NCI-H510A (cell line): ENCODE measurements at regions not wholly inside any gene's neighbourhood (a gene's known extent, or its start where the extent isn't known, plus 50 kb on each side); places are given as distances from the start of the nearest gene placed in this dataset.
"Not testable (repeated sequence)": the region's sequence is repeated elsewhere in the genome, so short reads cannot be mapped to it uniquely, and the experiment has no call there.

Experiments
- DNase-seq: peaks from one replicate; lab custom pipeline; 2025; lab: John Stamatoyannopoulos, UW

DNA sequence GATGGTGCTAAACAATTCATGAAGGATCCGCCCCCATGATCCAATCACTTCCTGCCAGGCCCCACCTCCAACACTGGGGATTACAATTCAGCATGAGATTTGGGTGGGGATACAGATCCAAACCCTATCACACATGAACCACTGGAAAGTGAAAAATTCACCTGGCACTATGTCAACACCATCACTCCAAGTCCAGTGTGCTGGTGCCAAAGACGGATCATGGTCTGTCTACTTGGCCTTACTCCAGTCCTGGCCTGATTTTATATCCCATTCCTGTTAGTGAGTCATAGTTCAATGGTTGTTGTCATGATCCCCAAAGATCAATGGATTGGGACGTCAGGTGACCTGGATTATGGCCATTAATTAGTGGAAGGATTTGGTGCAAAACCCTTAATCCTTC lies 147.4 kb upstream of the RPS23 start:
- no peak for DNase-seq

- no peak for DNase-seq
Observed at GRCh38 chr5:82424211-82424610, 146.1 kb upstream of the RPS23 start.

GRCh38 chr5:82422751-82423181 lies 144.6 kb upstream of the RPS23 start:
- DNase-seq = no peak

- no peak for DNase-seq
Observed at GRCh38 chr5:82422001-82422740, 144.0 kb upstream of the RPS23 start.

GRCh38 chr5:82421119-82421518 lies 143.0 kb upstream of the RPS23 start:
- DNase-seq = no peak

- not testable (repeated sequence) for DNase-seq
Observed at GRCh38 chr5:82420524-82420923, 142.4 kb upstream of the RPS23 start.

DNA sequence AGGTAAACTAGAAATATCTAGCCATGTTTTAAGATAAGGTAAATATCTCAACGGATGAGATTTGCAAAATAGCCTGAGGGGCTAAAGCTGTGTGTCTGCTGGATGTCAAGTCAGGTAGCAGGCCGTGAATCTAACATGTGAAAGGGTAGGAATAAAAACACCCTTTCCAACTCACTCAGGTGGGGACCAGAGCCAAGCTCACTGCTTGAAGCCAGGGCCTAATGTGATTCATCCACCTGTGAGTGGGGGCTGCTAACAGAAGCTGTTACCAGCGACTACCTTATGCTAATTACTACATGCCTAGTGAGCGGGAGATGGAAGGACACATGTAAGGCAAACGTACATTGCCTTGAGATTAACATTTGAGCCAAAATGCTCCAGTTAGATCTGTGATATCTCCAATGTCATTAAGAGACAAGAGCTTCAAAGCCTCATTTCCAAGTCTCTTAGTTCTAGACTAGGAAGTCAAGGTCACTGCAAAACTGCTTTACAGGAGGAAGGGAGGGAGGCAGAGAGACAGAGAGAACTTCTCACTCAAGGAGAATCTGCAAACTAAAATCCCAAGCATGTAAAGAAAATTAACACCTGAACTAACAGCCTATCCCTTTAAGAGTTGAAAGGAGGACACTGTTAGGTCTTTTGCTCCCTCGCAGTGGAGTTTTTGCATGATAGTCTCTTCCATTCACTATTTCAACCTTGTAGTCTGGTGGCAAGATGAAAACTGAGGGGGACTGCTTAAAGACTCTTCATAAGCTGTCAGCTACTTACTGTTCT lies 141.6 kb upstream of the RPS23 start:
- no peak for DNase-seq

GRCh38 chr5:82418608-82418950 lies 140.4 kb upstream of the RPS23 start:
- DNase-seq = no peak

DNA sequence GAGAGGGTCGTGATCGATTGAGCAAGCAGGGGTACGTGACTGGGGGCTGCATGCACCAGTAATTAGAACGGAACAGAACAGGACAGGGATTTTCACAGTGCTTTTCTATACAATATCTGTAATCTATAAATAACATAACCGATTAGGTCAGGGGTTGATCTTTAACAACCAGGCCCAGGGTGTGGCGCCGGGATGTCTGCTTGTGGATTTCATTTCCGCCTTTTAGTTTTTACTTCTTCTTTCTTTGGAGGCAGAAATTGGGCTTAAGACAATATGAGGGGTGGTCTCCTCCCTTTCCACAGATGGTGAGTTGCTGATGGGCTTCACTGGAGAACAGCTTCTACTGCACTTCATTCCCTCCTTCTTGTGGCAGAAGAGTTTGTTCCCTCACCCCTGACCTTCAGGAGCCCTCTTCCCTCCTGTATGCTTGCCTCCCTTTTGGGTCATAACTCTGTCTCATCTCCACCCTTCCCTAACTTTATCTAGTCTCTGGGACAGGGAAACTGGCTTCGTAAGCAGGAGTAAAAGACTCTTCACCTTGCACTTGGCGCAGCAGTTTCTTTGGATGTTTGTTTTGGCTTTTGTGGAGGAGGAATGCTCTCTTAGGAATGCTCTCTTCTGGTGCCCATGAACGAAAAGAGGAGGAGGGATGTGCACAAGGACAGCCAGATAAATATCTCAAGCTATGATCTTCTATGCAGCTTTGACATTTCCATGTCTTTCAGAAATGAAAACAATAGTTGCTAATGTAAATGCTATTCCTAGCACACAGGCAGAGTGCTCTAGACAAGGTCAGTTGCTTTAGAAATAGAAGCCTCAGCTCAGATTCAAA lies 139.8 kb upstream of the RPS23 start:
- DNase-seq = no peak

- DNase-seq = no peak
Observed at GRCh38 chr5:82416512-82416911, 138.4 kb upstream of the RPS23 start.

DNA sequence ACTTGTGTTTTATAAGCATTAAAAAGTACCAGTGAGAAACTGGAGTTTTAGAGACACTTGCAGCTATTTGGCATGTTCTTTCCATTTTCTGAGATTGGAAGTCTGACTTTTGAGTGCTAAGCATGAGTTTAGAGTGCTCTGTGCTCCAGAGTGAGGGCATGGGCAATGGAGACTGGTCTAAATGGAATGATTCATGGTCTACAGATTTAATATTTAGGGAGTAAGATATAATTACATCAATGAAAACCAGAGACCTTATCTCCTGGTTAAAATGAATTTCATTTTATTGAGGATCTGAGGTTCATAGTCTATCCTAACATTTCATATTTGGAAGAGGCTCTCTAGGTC lies 135.9 kb upstream of the RPS23 start:
- DNase-seq = no peak

- no peak for DNase-seq
Observed at GRCh38 chr5:82413302-82414040, 135.3 kb upstream of the RPS23 start.

GRCh38 chr5:82408033-82408432 lies 129.9 kb upstream of the RPS23 start:
- DNase-seq = no peak

- DNase-seq = no peak
Observed at GRCh38 chr5:82406205-82406773, 128.1 kb upstream of the RPS23 start.

- no peak for DNase-seq
Observed at GRCh38 chr5:82405618-82406204, 127.6 kb upstream of the RPS23 start.

- DNase-seq = no peak
Observed at GRCh38 chr5:82405161-82405560, 127.0 kb upstream of the RPS23 start.

DNA sequence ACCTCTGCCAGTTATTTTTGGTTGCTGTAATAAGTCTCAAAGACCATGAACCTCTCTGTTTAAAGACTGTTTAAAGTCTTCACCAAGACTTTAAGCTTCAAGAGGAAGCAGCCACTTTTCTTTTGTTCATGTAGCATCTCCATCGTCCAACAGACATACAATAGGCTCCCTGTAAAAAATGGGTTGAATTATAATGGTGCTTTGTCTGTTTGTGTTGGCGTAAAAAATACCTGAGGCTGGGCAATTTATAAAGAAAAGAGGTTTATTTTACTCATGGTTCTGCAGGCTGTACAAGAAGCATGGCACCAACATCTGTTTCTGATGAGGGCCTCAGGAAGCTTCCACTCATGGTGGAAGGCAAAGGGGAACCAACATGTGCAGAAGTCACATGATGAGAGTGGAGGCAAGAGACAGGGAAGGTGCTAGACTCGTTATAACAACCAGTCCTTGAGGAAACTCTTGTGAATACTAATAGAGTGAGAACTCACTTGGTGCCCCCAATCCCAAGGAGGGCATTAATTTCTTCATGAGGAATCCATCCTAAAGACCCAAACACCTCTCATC lies 126.3 kb upstream of the RPS23 start:
- DNase-seq = no peak

- no peak for DNase-seq
Observed at GRCh38 chr5:82403724-82404123, 125.6 kb upstream of the RPS23 start.

DNA sequence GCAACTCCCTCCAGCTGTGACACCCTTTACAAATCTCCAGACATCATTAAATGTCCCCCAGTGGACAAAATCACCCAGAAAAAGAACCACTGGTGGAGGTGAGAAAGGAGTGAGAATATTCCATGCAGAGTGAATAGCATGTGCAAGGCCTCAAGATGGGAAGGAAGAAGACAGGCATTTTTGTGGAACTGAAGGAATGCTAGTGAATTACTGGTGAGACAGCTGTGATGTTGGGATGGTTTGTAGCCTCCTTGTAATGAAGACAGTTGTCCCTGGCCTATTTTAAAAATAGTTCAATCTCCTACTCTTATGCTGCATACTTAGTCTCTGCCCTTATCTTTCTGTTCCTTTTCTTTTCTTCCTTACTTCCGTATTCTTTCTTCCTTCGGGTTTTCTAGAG lies 124.9 kb upstream of the RPS23 start:
- no peak for DNase-seq

GRCh38 chr5:82399111-82399510 lies 121.0 kb upstream of the RPS23 start:
- no peak for DNase-seq

DNA sequence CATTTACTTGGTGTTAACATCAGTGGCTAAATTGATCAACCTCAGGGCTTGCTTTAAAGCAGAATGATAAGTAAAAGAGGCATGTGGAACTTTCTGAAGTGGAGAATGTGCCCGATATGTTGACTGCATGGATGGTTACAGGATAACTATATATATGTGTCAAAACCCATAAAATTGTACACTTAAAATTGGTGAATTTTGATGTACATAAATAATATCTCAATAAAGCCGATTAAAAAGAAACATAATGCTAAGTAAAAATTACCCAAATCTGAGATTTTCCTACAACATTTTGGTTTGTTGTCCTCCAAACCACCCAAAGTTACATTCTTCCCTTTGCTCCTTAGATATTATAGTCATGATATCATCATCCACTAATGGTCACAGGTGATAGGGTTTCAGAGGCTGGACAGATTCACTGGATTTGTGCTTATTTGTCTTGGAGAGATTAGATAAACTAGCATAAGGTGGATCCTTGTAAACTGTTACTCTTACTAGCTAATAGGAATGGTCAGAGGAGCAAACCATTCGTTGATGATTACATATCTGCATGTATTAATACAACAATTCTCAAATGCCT lies 119.7 kb upstream of the RPS23 start:
- DNase-seq = no peak
